IMR-90 (cell line): ENCODE measurements at regions not wholly inside any gene's neighbourhood (a gene's known extent, or its start where the extent isn't known, plus 50 kb on each side); places are given as distances from the start of the nearest gene placed in this dataset.

ENCODE experiments used
- ATAC-seq: fragments of 200-7000 bp; cut with Tn5 transposase; 2 replicates; pipeline ENCODE4 v1.9.1; 2020; ENCODE audit warnings: low read depth, mild to moderate bottlenecking, moderate library complexity
- BruUV-seq: library from RNA; stranded (reverse); fragments of 400-500 nt; replicated peaks from 2 replicates; lab custom pipeline; 2021; lab: Mats Ljungman, UMichigan
- CTCF ChIA-PET: fragments of 300-600 bp; formaldehyde crosslinking; extraction: SDS; loops from one replicate; lab custom pipeline; 2021; ENCODE audit warnings: antibody characterized with exemption; lab: Yijun Ruan, JAX
- POLR2A ChIA-PET: fragments of 300-600 bp; sonication (Branson Sonifier 250); formaldehyde crosslinking; loops from one replicate; lab custom pipeline; 2022; ENCODE audit warnings: antibody characterized with exemption; ENCODE audit not compliant: unreplicated experiment; lab: Charles Lee
- DNase-seq: peaks from one replicate; pipeline ENCODE4 v3.0.0; 2013
- H2AFZ ChIP-seq: replicated peaks from 2 replicates; pipeline ENCODE3; 2013; ENCODE audit warnings: low read length, mild to moderate bottlenecking; ENCODE audit not compliant: poor library complexity
- H2AK5ac ChIP-seq: 2 replicates; pipeline ENCODE4 v1.6.1; 2013; ENCODE audit warnings: low read depth, low read length, inconsistent platforms
- H2AK9ac ChIP-seq: replicated peaks from 2 replicates; pipeline ENCODE3; 2013; ENCODE audit warnings: mild to moderate bottlenecking, low read depth, low read length, moderate library complexity; ENCODE audit not compliant: poor library complexity
- H2BK120ac ChIP-seq: 2 replicates; pipeline ENCODE4 v1.6.1; 2013; ENCODE audit warnings: low read depth, low read length, inconsistent platforms
- H2BK15ac ChIP-seq: 3 replicates; pipeline ENCODE4 v1.6.1; 2013; ENCODE audit warnings: low read depth, low read length, inconsistent platforms
- H2BK20ac ChIP-seq: 2 replicates; pipeline ENCODE4 v1.6.1; 2013; ENCODE audit warnings: low read depth, mild to moderate bottlenecking, inconsistent platforms, low read length, moderate library complexity
- H2BK5ac ChIP-seq: 2 replicates; pipeline ENCODE4 v1.6.1; 2013; ENCODE audit warnings: mild to moderate bottlenecking, low read depth, low read length, inconsistent platforms; ENCODE audit not compliant: poor library complexity, severe bottlenecking
- H3K14ac ChIP-seq: replicated peaks from 2 replicates; pipeline ENCODE4 v1.6.1; 2013; ENCODE audit warnings: low read depth, low read length, inconsistent platforms
- H3K18ac ChIP-seq: 2 replicates; pipeline ENCODE4 v1.6.1; 2013; ENCODE audit warnings: low read depth, low read length, control low read depth
- H3K23ac ChIP-seq: 2 replicates; pipeline ENCODE4 v1.6.1; 2013; ENCODE audit warnings: low read depth, low read length, inconsistent platforms
- H3K27ac ChIP-seq: 2 replicates; pipeline ENCODE4 v1.5.1; 2013; ENCODE audit warnings: mild to moderate bottlenecking, control low read depth, low read length; ENCODE audit not compliant: insufficient read depth
- H3K27me3 ChIP-seq: 2 replicates; pipeline ENCODE4 v1.6.1; 2013; ENCODE audit warnings: low read length; ENCODE audit not compliant: control insufficient read depth, insufficient read depth
- H3K36me3 ChIP-seq: 2 replicates; pipeline ENCODE4 v1.6.1; 2013; ENCODE audit warnings: low read length, mixed read lengths; ENCODE audit not compliant: control insufficient read depth, insufficient read depth
- H3K4ac ChIP-seq: 2 replicates; pipeline ENCODE4 v1.6.1; 2013; ENCODE audit warnings: low read depth, low read length, inconsistent platforms
- H3K4me1 ChIP-seq: 2 replicates; pipeline ENCODE4 v1.6.1; 2013; ENCODE audit warnings: low read length, mixed read lengths; ENCODE audit not compliant: control insufficient read depth, insufficient read depth
- H3K4me2 ChIP-seq: 2 replicates; pipeline ENCODE4 v1.6.1; 2013; ENCODE audit warnings: low read depth, mild to moderate bottlenecking, control low read depth, low read length, moderate library complexity
- H3K4me3 ChIP-seq: 2 replicates; pipeline ENCODE4 v1.5.1; 2013; ENCODE audit warnings: low read depth, mild to moderate bottlenecking, control low read depth, low read length, moderate library complexity; ENCODE audit not compliant: insufficient read depth
- H3K56ac ChIP-seq: 2 replicates; pipeline ENCODE4 v1.6.1; 2013; ENCODE audit warnings: low read length, inconsistent platforms; ENCODE audit not compliant: insufficient read depth; ENCODE audit errors: extremely low read depth
- H3K79me1 ChIP-seq, 2 experiments: 2 replicates each; pipeline ENCODE4 v1.6.1; 2013; ENCODE audit warnings: low read length in 2 of 2, inconsistent platforms in 1 of 2, low read depth in 1 of 2
- H3K9ac ChIP-seq: 2 replicates; pipeline ENCODE4 v1.6.1; 2013; ENCODE audit warnings: low read depth, low read length, control low read depth
- H3K9me1 ChIP-seq: 2 replicates; pipeline ENCODE4 v1.6.1; 2013; ENCODE audit warnings: low read length, inconsistent platforms; ENCODE audit not compliant: insufficient read depth
- H3K9me3 ChIP-seq: 2 replicates; pipeline ENCODE4 v1.6.1; 2013; ENCODE audit warnings: low read length; ENCODE audit not compliant: control insufficient read depth, insufficient read depth
- H4K20me1 ChIP-seq: 2 replicates; pipeline ENCODE4 v1.6.1; 2013; ENCODE audit warnings: low read length, inconsistent platforms; ENCODE audit not compliant: insufficient read depth
- H4K5ac ChIP-seq: 2 replicates; pipeline ENCODE4 v1.6.1; 2013; ENCODE audit warnings: mild to moderate bottlenecking, low read depth, low read length, control low read depth
- H4K8ac ChIP-seq, 2 experiments: 2 replicates each; pipeline ENCODE4 v1.6.1; 2013; ENCODE audit warnings: low read depth in 2 of 2, low read length in 2 of 2, control low read depth in 1 of 2, inconsistent platforms in 1 of 2
- H4K91ac ChIP-seq: 2 replicates; pipeline ENCODE4 v1.6.1; 2013; ENCODE audit warnings: low read depth, low read length, inconsistent platforms; ENCODE audit not compliant: insufficient read depth
- BHLHE40 ChIP-seq: fragments of 150-350 bp; IDR thresholded peaks from 2 replicates; pipeline ENCODE4 v1.6.1; 2016; ENCODE audit warnings: mild to moderate bottlenecking, low read depth, low read length
- MAFK ChIP-seq: IDR thresholded peaks from 2 replicates; pipeline ENCODE4 v1.6.1; 2012; ENCODE audit warnings: low read depth, low read length, improper control_type of control experiment
- NFE2L2 ChIP-seq: fragments of 150-350 bp; IDR thresholded peaks from 2 replicates; pipeline ENCODE4 v1.6.1; 2016; ENCODE audit warnings: low read depth, mild to moderate bottlenecking, low read length
- RFX5 ChIP-seq: IDR thresholded peaks from 2 replicates; pipeline ENCODE4 v1.8.0; 2012; ENCODE audit warnings: low read depth, mild to moderate bottlenecking, low read length, moderate library complexity
- WGBS, 2 experiments: methylation state at CpG; one replicate each; pipeline versions ENCODE4 v1.1.5 to v1.1.7; 2013; ENCODE audit warnings: missing lambda C conversion rate in 2 of 2; ENCODE audit not compliant: insufficient read length in 1 of 2; ENCODE audit errors: extremely low coverage in 2 of 2; 5-methylcytosine and 5-hydroxymethylcytosine counted together
- dilution Hi-C: fragments of 300-500 bp; cut with HindIII; formaldehyde crosslinking; loops from one replicate; pipeline ENCODE4 v1.14.3; 2018; ENCODE audit warnings: low sequenced_read_pairs; ENCODE audit not compliant: unreplicated experiment
- in situ Hi-C: fragments of 300-500 bp; cut with MboI; formaldehyde crosslinking; loops from 3 replicates; pipeline ENCODE4 v1.14.3; 2019; ENCODE audit warnings: low sequenced_read_pairs, inconsistent platforms, mixed read lengths
- intact Hi-C: fragments of 100-400 bp; cut with micrococcal nuclease; formaldehyde crosslinking; loops from 2 replicates; pipeline ENCODE4 v1.10.0; 2022
- TF ChIP-seq, protein P1 (sequence below): conservative IDR thresholded peaks from 2 replicates; pipeline ENCODE4 v1.5.1; 2012; ENCODE audit warnings: mild to moderate bottlenecking, low read depth, low read length, improper control_type of control experiment

DNA sequence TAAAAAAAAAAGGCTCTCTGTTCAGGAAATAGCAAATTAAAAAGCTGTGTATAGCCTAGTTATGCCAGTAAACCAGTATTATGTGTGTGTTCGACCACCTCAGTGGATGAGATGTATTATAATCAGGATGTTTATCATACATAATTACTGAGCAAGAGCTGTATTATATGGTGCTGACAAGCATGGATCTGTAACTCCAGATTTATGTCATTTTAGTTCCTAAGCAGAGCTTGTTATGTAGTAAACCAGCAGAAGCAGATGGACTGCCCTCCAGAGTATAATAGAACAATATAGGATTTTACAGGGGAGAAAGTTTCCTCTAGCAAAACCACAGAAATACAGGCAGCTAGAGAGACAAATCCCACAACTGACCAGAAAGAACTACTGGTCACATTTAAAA lies 627.4 kb upstream of the EPHA5 start:
- in situ Hi-C loops, result no loop called here
- H2AFZ ChIP-seq, result no peak overlapping the region
- H3K9me1 ChIP-seq, result no peaks in the 10 kb centered on the region
- H2AK5ac ChIP-seq, result no peak overlapping the region
- H3K18ac ChIP-seq, result no peak overlapping the region
- H3K4me3 ChIP-seq, result no peak overlapping the region
- BruUV-seq, result no TSS peak
- TF ChIP-seq, protein P1, sequence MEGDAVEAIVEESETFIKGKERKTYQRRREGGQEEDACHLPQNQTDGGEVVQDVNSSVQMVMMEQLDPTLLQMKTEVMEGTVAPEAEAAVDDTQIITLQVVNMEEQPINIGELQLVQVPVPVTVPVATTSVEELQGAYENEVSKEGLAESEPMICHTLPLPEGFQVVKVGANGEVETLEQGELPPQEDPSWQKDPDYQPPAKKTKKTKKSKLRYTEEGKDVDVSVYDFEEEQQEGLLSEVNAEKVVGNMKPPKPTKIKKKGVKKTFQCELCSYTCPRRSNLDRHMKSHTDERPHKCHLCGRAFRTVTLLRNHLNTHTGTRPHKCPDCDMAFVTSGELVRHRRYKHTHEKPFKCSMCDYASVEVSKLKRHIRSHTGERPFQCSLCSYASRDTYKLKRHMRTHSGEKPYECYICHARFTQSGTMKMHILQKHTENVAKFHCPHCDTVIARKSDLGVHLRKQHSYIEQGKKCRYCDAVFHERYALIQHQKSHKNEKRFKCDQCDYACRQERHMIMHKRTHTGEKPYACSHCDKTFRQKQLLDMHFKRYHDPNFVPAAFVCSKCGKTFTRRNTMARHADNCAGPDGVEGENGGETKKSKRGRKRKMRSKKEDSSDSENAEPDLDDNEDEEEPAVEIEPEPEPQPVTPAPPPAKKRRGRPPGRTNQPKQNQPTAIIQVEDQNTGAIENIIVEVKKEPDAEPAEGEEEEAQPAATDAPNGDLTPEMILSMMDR, result no peak
- TF ChIP-seq RFX5 (no peak), BHLHE40 (no peak), NFE2L2 (no peak), MAFK (no peak)
- H2BK5ac ChIP-seq, result no peak overlapping the region
- no peak overlapping the region for H3K27ac ChIP-seq
- no peak overlapping the region for H2BK20ac ChIP-seq
- H3K14ac ChIP-seq, result no peak overlapping the region
- WGBS, 2 experiments, result no CpG with 5 or more reads among the region's 1 CpG
- H2AK9ac ChIP-seq, result no peak overlapping the region
- dilution Hi-C loops, result no loop called here
- no peak overlapping the region for H2BK120ac ChIP-seq
- H3K23ac ChIP-seq, result no peak overlapping the region
- DNase-seq, result no peak
- H4K5ac ChIP-seq, result no peak overlapping the region
- H3K79me1 ChIP-seq, result no peaks in the 10 kb centered on the region
- no peak overlapping the region for H4K8ac ChIP-seq
- H3K9me3 ChIP-seq, result no peaks in the 10 kb centered on the region; the same call in 1 of the 2 replicates
- ChIA-PET POLR2A (no interaction called here), CTCF (no interaction called here)
- no peak overlapping the region for H4K91ac ChIP-seq
- no peak overlapping the region for H3K56ac ChIP-seq
- no peak for ATAC-seq
- no peaks in the 10 kb centered on the region for H3K27me3 ChIP-seq
- no peaks in the 10 kb centered on the region for H3K4me1 ChIP-seq
- no peak overlapping the region for H3K9ac ChIP-seq
- no peak overlapping the region for H2BK15ac ChIP-seq
- no peaks in the 10 kb centered on the region for H3K36me3 ChIP-seq
- H3K4ac ChIP-seq, result no peak overlapping the region
- no peaks in the 10 kb centered on the region for H4K20me1 ChIP-seq
- no peak overlapping the region for H3K4me2 ChIP-seq
- intact Hi-C loops, result no loop called here
